ENCODE measurements at regions not wholly inside any gene's neighbourhood (a gene's known extent, or its start where the extent isn't known, plus 50 kb on each side); places are given as distances from the start of the nearest gene placed in this dataset.

GRCh38 chr6:4554645-4555044 is 221.6 kb upstream of the CDYL start:
- Histone ChIP-seq H3K4ac (ENCODE audit: low read length) (no peak overlapping the region), H3K27me3 (ENCODE audit: control insufficient read depth in 3 of 3, insufficient read depth in 3 of 3, low read depth in 1 of 3, low read length in 3 of 3) (no peaks in the 10 kb centered on the region), H3K79me1 (ENCODE audit: low read depth, low read length) (no peaks in the 10 kb centered on the region), H3K4me2 (ENCODE audit: insufficient read depth, low read length, poor library complexity, severe bottlenecking) (no peak overlapping the region), H3K14ac (ENCODE audit: low read length) (no peak overlapping the region), H3K27ac (replicated peaks; ENCODE audit: low read length) (no peak overlapping the region), H2BK5ac (ENCODE audit: low read length) (no peak overlapping the region), H2BK12ac (ENCODE audit: low read length) (no peak overlapping the region), H2BK15ac (ENCODE audit: low read length) (no peak overlapping the region), H3K4me1 (ENCODE audit: control insufficient read depth in 2 of 2, insufficient read depth in 1 of 2, low read depth in 1 of 2, low read length in 2 of 2) (peaks cover 0 to 2% of the 10 kb centered on the region in 2 donors), H3K9me3 (replicated peaks in 1 of 2; ENCODE audit: control insufficient read depth in 2 of 2, insufficient read depth in 1 of 2, low read depth in 1 of 2, low read length in 2 of 2) (peaks cover 0 to 2% of the 10 kb centered on the region in 2 donors), H2AFZ (ENCODE audit: low read length) (no peak overlapping the region), H3K36me3 (replicated peaks in 1 of 2; ENCODE audit: control insufficient read depth in 2 of 2, insufficient read depth in 2 of 2, low read length in 2 of 2) (no peaks in the 10 kb centered on the region), H3K18ac (ENCODE audit: low read length) (no peak overlapping the region), H3K23ac (ENCODE audit: low read depth, low read length, poor library complexity) (no peak overlapping the region), H2BK120ac (ENCODE audit: low read depth, low read length) (no peak overlapping the region), H4K8ac (ENCODE audit: low read depth, low read length) (no peak overlapping the region), H3K9ac (ENCODE audit: low read depth, low read length, poor library complexity) (no peak overlapping the region), H2AK5ac (ENCODE audit: low read depth, low read length) (no peak overlapping the region), H4K91ac (ENCODE audit: low read depth, low read length, poor library complexity) (no peak overlapping the region), H3K4me3 (ENCODE audit: low read length in 2 of 2) (no peak overlapping the region)
- DNase-seq (ENCODE audit: low spot score): no peak

- Histone ChIP-seq H3K4ac (ENCODE audit: low read length) (no peak overlapping the region), H2AFZ (ENCODE audit: low read length) (no peak overlapping the region), H3K36me3 (replicated peaks in 1 of 2; ENCODE audit: control insufficient read depth in 2 of 2, insufficient read depth in 2 of 2, low read length in 2 of 2) (no peaks in the 10 kb centered on the region), H3K4me1 (ENCODE audit: control insufficient read depth in 2 of 2, insufficient read depth in 1 of 2, low read depth in 1 of 2, low read length in 2 of 2) (no peaks in the 10 kb centered on the region), H4K91ac (ENCODE audit: low read depth, low read length, poor library complexity) (no peak overlapping the region), H3K4me2 (ENCODE audit: insufficient read depth, low read length, poor library complexity, severe bottlenecking) (no peak overlapping the region), H4K8ac (ENCODE audit: low read depth, low read length) (no peak overlapping the region), H3K9me3 (replicated peaks in 1 of 2; ENCODE audit: control insufficient read depth in 2 of 2, insufficient read depth in 1 of 2, low read depth in 1 of 2, low read length in 2 of 2) (no peaks in the 10 kb centered on the region), H2AK5ac (ENCODE audit: low read depth, low read length) (no peak overlapping the region), H3K9ac (ENCODE audit: low read depth, low read length, poor library complexity) (no peak overlapping the region), H3K18ac (ENCODE audit: low read length) (no peak overlapping the region), H2BK120ac (ENCODE audit: low read depth, low read length) (no peak overlapping the region), H2BK12ac (ENCODE audit: low read length) (no peak overlapping the region), H3K14ac (ENCODE audit: low read length) (no peak overlapping the region), H3K27ac (replicated peaks; ENCODE audit: low read length) (no peak overlapping the region), H3K4me3 (ENCODE audit: low read length in 2 of 2) (no peak overlapping the region), H2BK15ac (ENCODE audit: low read length) (no peak overlapping the region), H3K27me3 (ENCODE audit: control insufficient read depth in 3 of 3, insufficient read depth in 3 of 3, low read depth in 1 of 3, low read length in 3 of 3) (no peaks in the 10 kb centered on the region), H3K23ac (ENCODE audit: low read depth, low read length, poor library complexity) (no peak overlapping the region), H3K79me1 (ENCODE audit: low read depth, low read length) (no peaks in the 10 kb centered on the region), H2BK5ac (ENCODE audit: low read length) (no peak overlapping the region)
- no CpG with 5 or more reads among the region's 10 CpGs for WGBS, 2 donors (ENCODE audit: extremely low coverage in 2 of 2, insufficient read length in 2 of 2, insufficient replicate concordance in 1 of 2)
- no peak for DNase-seq (ENCODE audit: low spot score)
These were observed 222.8 kb upstream of the CDYL start for GRCh38 chr6:4553387-4553786.

GRCh38 chr6:4550227-4550597 is 226.0 kb upstream of the CDYL start:
- H3K14ac ChIP-seq (ENCODE audit: low read length): no peak overlapping the region
- no peak for DNase-seq (ENCODE audit: low spot score)
- no peak overlapping the region for H2AK5ac ChIP-seq (ENCODE audit: low read depth, low read length)
- no CpG with 5 or more reads among the region's 1 CpG for WGBS, 2 donors (ENCODE audit: extremely low coverage in 2 of 2, insufficient read length in 2 of 2, insufficient replicate concordance in 1 of 2)
- H3K27ac ChIP-seq (replicated peaks; ENCODE audit: low read length): no peak overlapping the region
- no peak overlapping the region for H4K8ac ChIP-seq (ENCODE audit: low read depth, low read length)
- H2BK12ac ChIP-seq (ENCODE audit: low read length): no peak overlapping the region
- no peak overlapping the region for H3K4me3 ChIP-seq (ENCODE audit: low read length in 2 of 2)
- H3K9me3 ChIP-seq (replicated peaks in 1 of 2; ENCODE audit: control insufficient read depth in 2 of 2, insufficient read depth in 1 of 2, low read depth in 1 of 2, low read length in 2 of 2): no peaks in the 10 kb centered on the region
- no peaks in the 10 kb centered on the region for H3K79me1 ChIP-seq (ENCODE audit: low read depth, low read length)
- H3K4ac ChIP-seq (ENCODE audit: low read length): no peak overlapping the region
- no peak overlapping the region for H2BK5ac ChIP-seq (ENCODE audit: low read length)
- H3K4me1 ChIP-seq (ENCODE audit: control insufficient read depth in 2 of 2, insufficient read depth in 1 of 2, low read depth in 1 of 2, low read length in 2 of 2): no peaks in the 10 kb centered on the region
- no peak overlapping the region for H2BK120ac ChIP-seq (ENCODE audit: low read depth, low read length)
- no peak overlapping the region for H3K18ac ChIP-seq (ENCODE audit: low read length)
- no peak overlapping the region for H4K91ac ChIP-seq (ENCODE audit: low read depth, low read length, poor library complexity)
- H3K27me3 ChIP-seq (ENCODE audit: control insufficient read depth in 3 of 3, insufficient read depth in 3 of 3, low read depth in 1 of 3, low read length in 3 of 3): no peaks in the 10 kb centered on the region
- no peak overlapping the region for H3K9ac ChIP-seq (ENCODE audit: low read depth, low read length, poor library complexity)
- H2AFZ ChIP-seq (ENCODE audit: low read length): no peak overlapping the region
- H3K36me3 ChIP-seq (replicated peaks in 1 of 2; ENCODE audit: control insufficient read depth in 2 of 2, insufficient read depth in 2 of 2, low read length in 2 of 2): no peaks in the 10 kb centered on the region
- H2BK15ac ChIP-seq (ENCODE audit: low read length): no peak overlapping the region
- H3K23ac ChIP-seq (ENCODE audit: low read depth, low read length, poor library complexity): no peak overlapping the region
- H3K4me2 ChIP-seq (ENCODE audit: insufficient read depth, low read length, poor library complexity, severe bottlenecking): no peak overlapping the region

GRCh38 chr6:4549556-4550226 is 226.5 kb upstream of the CDYL start:
- no peak overlapping the region for H3K27ac ChIP-seq (replicated peaks; ENCODE audit: low read length)
- H2AFZ ChIP-seq (ENCODE audit: low read length): no peak overlapping the region
- no peak overlapping the region for H2BK15ac ChIP-seq (ENCODE audit: low read length)
- no peak overlapping the region for H3K4me3 ChIP-seq (ENCODE audit: low read length in 2 of 2)
- WGBS, 2 donors (ENCODE audit: extremely low coverage in 2 of 2, insufficient read length in 2 of 2, insufficient replicate concordance in 1 of 2): no CpG with 5 or more reads among the region's 23 CpGs
- no peaks in the 10 kb centered on the region for H3K27me3 ChIP-seq (ENCODE audit: control insufficient read depth in 3 of 3, insufficient read depth in 3 of 3, low read depth in 1 of 3, low read length in 3 of 3)
- no peak overlapping the region for H2BK5ac ChIP-seq (ENCODE audit: low read length)
- no peak overlapping the region for H4K8ac ChIP-seq (ENCODE audit: low read depth, low read length)
- H3K4ac ChIP-seq (ENCODE audit: low read length): no peak overlapping the region
- no peak for DNase-seq (ENCODE audit: low spot score)
- H3K9ac ChIP-seq (ENCODE audit: low read depth, low read length, poor library complexity): no peak overlapping the region
- no peak overlapping the region for H3K14ac ChIP-seq (ENCODE audit: low read length)
- no peak overlapping the region for H4K91ac ChIP-seq (ENCODE audit: low read depth, low read length, poor library complexity)
- no peaks in the 10 kb centered on the region for H3K36me3 ChIP-seq (replicated peaks in 1 of 2; ENCODE audit: control insufficient read depth in 2 of 2, insufficient read depth in 2 of 2, low read length in 2 of 2)
- H3K18ac ChIP-seq (ENCODE audit: low read length): peak overlapping the region; percentile 33
- H3K4me2 ChIP-seq (ENCODE audit: insufficient read depth, low read length, poor library complexity, severe bottlenecking): no peak overlapping the region
- no peak overlapping the region for H3K23ac ChIP-seq (ENCODE audit: low read depth, low read length, poor library complexity)
- H2BK120ac ChIP-seq (ENCODE audit: low read depth, low read length): no peak overlapping the region
- no peaks in the 10 kb centered on the region for H3K9me3 ChIP-seq (replicated peaks in 1 of 2; ENCODE audit: control insufficient read depth in 2 of 2, insufficient read depth in 1 of 2, low read depth in 1 of 2, low read length in 2 of 2)
- H2AK5ac ChIP-seq (ENCODE audit: low read depth, low read length): peak overlapping the region; percentile 81
- H3K79me1 ChIP-seq (ENCODE audit: low read depth, low read length): no peaks in the 10 kb centered on the region
- H2BK12ac ChIP-seq (ENCODE audit: low read length): no peak overlapping the region
- no peaks in the 10 kb centered on the region for H3K4me1 ChIP-seq (ENCODE audit: control insufficient read depth in 2 of 2, insufficient read depth in 1 of 2, low read depth in 1 of 2, low read length in 2 of 2)

All from neuronal stem cell (in vitro differentiated cells).